ENCODE measurements at regions not wholly inside any gene's neighbourhood (a gene's known extent, or its start where the extent isn't known, plus 50 kb on each side); places are given as distances from the start of the nearest gene placed in this dataset.

- Histone ChIP-seq H3K4me1 (ENCODE audit: control insufficient read depth, insufficient read depth, low read length) (no peaks in the 10 kb centered on the region), H3K36me3 (ENCODE audit: control insufficient read depth, insufficient read depth, low read length) (no peaks in the 10 kb centered on the region), H3K9me3 (replicated peaks; ENCODE audit: control insufficient read depth, low read depth, low read length) (no peaks in the 10 kb centered on the region), H3K27ac (ENCODE audit: low read length) (no peak overlapping the region), H3K4me3 (ENCODE audit: low read length) (no peak overlapping the region), H3K27me3 (ENCODE audit: control insufficient read depth, insufficient read depth, low read length) (no peaks in the 10 kb centered on the region)
- WGBS (ENCODE audit: insufficient coverage) = 33% methylated on average over 1 of the region's 5 CpGs
- DNase-seq = peak; percentile 70
These were observed 995.2 kb upstream of the CDH2 start for GRCh38 chr18:29171892-29172755.

- no peak overlapping the region for H3K4me3 ChIP-seq (ENCODE audit: low read length)
- no peaks in the 10 kb centered on the region for H3K27me3 ChIP-seq (ENCODE audit: control insufficient read depth, insufficient read depth, low read length)
- H3K9me3 ChIP-seq (replicated peaks; ENCODE audit: control insufficient read depth, low read depth, low read length) = no peaks in the 10 kb centered on the region
- DNase-seq = no peak
- no peaks in the 10 kb centered on the region for H3K36me3 ChIP-seq (ENCODE audit: control insufficient read depth, insufficient read depth, low read length)
- H3K4me1 ChIP-seq (ENCODE audit: control insufficient read depth, insufficient read depth, low read length) = no peaks in the 10 kb centered on the region
- no peak overlapping the region for H3K27ac ChIP-seq (ENCODE audit: low read length)
These were observed 992.7 kb upstream of the CDH2 start for GRCh38 chr18:29169599-29169998.

GRCh38 chr18:29164993-29165599, 988.2 kb upstream of the CDH2 start:
- WGBS (ENCODE audit: insufficient coverage) = no CpG with 5 or more reads among the region's 3 CpGs
- Histone ChIP-seq H3K36me3 (ENCODE audit: control insufficient read depth, insufficient read depth, low read length) (no peaks in the 10 kb centered on the region), H3K9me3 (replicated peaks; ENCODE audit: control insufficient read depth, low read depth, low read length) (no peaks in the 10 kb centered on the region), H3K4me1 (ENCODE audit: control insufficient read depth, insufficient read depth, low read length) (no peaks in the 10 kb centered on the region), H3K27me3 (ENCODE audit: control insufficient read depth, insufficient read depth, low read length) (no peaks in the 10 kb centered on the region), H3K4me3 (ENCODE audit: low read length) (no peak overlapping the region), H3K27ac (ENCODE audit: low read length) (no peak overlapping the region)
- peak; percentile 43 for DNase-seq

GRCh38 chr18:29164020-29164706, 987.2 kb upstream of the CDH2 start:
- H3K27ac ChIP-seq (ENCODE audit: low read length) = no peak overlapping the region
- H3K9me3 ChIP-seq (replicated peaks; ENCODE audit: control insufficient read depth, low read depth, low read length) = no peaks in the 10 kb centered on the region
- H3K4me1 ChIP-seq (ENCODE audit: control insufficient read depth, insufficient read depth, low read length) = no peaks in the 10 kb centered on the region
- WGBS (ENCODE audit: insufficient coverage) = no CpG with 5 or more reads among the region's 1 CpG
- no peaks in the 10 kb centered on the region for H3K27me3 ChIP-seq (ENCODE audit: control insufficient read depth, insufficient read depth, low read length)
- no peak overlapping the region for H3K4me3 ChIP-seq (ENCODE audit: low read length)
- no peaks in the 10 kb centered on the region for H3K36me3 ChIP-seq (ENCODE audit: control insufficient read depth, insufficient read depth, low read length)
- peak; percentile 49 for DNase-seq

GRCh38 chr18:29163596-29163995, 986.7 kb upstream of the CDH2 start:
- DNase-seq = no peak
- H3K4me1 ChIP-seq (ENCODE audit: control insufficient read depth, insufficient read depth, low read length) = no peaks in the 10 kb centered on the region
- no peaks in the 10 kb centered on the region for H3K9me3 ChIP-seq (replicated peaks; ENCODE audit: control insufficient read depth, low read depth, low read length)
- no peaks in the 10 kb centered on the region for H3K27me3 ChIP-seq (ENCODE audit: control insufficient read depth, insufficient read depth, low read length)
- H3K36me3 ChIP-seq (ENCODE audit: control insufficient read depth, insufficient read depth, low read length) = no peaks in the 10 kb centered on the region
- H3K4me3 ChIP-seq (ENCODE audit: low read length) = no peak overlapping the region
- no peak overlapping the region for H3K27ac ChIP-seq (ENCODE audit: low read length)

GRCh38 chr18:29161429-29161828, 984.5 kb upstream of the CDH2 start:
- H3K27me3 ChIP-seq (ENCODE audit: control insufficient read depth, insufficient read depth, low read length) = no peaks in the 10 kb centered on the region
- no peaks in the 10 kb centered on the region for H3K36me3 ChIP-seq (ENCODE audit: control insufficient read depth, insufficient read depth, low read length)
- no peaks in the 10 kb centered on the region for H3K9me3 ChIP-seq (replicated peaks; ENCODE audit: control insufficient read depth, low read depth, low read length)
- no peak overlapping the region for H3K4me3 ChIP-seq (ENCODE audit: low read length)
- no peak overlapping the region for H3K27ac ChIP-seq (ENCODE audit: low read length)
- DNase-seq = no peak
- H3K4me1 ChIP-seq (ENCODE audit: control insufficient read depth, insufficient read depth, low read length) = no peaks in the 10 kb centered on the region

GRCh38 chr18:29160170-29160569, 983.2 kb upstream of the CDH2 start:
- no peaks in the 10 kb centered on the region for H3K9me3 ChIP-seq (replicated peaks; ENCODE audit: control insufficient read depth, low read depth, low read length)
- no peaks in the 10 kb centered on the region for H3K36me3 ChIP-seq (ENCODE audit: control insufficient read depth, insufficient read depth, low read length)
- no peaks in the 10 kb centered on the region for H3K27me3 ChIP-seq (ENCODE audit: control insufficient read depth, insufficient read depth, low read length)
- no peaks in the 10 kb centered on the region for H3K4me1 ChIP-seq (ENCODE audit: control insufficient read depth, insufficient read depth, low read length)
- no peak overlapping the region for H3K27ac ChIP-seq (ENCODE audit: low read length)
- H3K4me3 ChIP-seq (ENCODE audit: low read length) = no peak overlapping the region
- no CpG with 5 or more reads among the region's 2 CpGs for WGBS (ENCODE audit: insufficient coverage)
- DNase-seq = no peak

GRCh38 chr18:29157905-29158304, 981.0 kb upstream of the CDH2 start:
- H3K27me3 ChIP-seq (ENCODE audit: control insufficient read depth, insufficient read depth, low read length) = no peaks in the 10 kb centered on the region
- DNase-seq = no peak

GRCh38 chr18:29157057-29157780, 980.3 kb upstream of the CDH2 start:
- Histone ChIP-seq H3K27ac (ENCODE audit: low read length) (no peak overlapping the region), H3K9me3 (replicated peaks; ENCODE audit: control insufficient read depth, low read depth, low read length) (no peaks in the 10 kb centered on the region), H3K27me3 (ENCODE audit: control insufficient read depth, insufficient read depth, low read length) (no peaks in the 10 kb centered on the region), H3K4me3 (ENCODE audit: low read length) (no peak overlapping the region), H3K36me3 (ENCODE audit: control insufficient read depth, insufficient read depth, low read length) (no peaks in the 10 kb centered on the region), H3K4me1 (ENCODE audit: control insufficient read depth, insufficient read depth, low read length) (no peaks in the 10 kb centered on the region)
- WGBS (ENCODE audit: insufficient coverage) = 100% methylated on average over 1 of the region's 3 CpGs
- DNase-seq = no peak

More at GRCh38 chr18:29157905-29158304, 981.0 kb upstream of the CDH2 start:
- no CpG with 5 or more reads among the region's 4 CpGs for WGBS (ENCODE audit: insufficient coverage)
- H3K36me3 ChIP-seq (ENCODE audit: control insufficient read depth, insufficient read depth, low read length) = no peaks in the 10 kb centered on the region
- H3K27ac ChIP-seq (ENCODE audit: low read length) = no peak overlapping the region
- H3K4me1 ChIP-seq (ENCODE audit: control insufficient read depth, insufficient read depth, low read length) = no peaks in the 10 kb centered on the region
- no peaks in the 10 kb centered on the region for H3K9me3 ChIP-seq (replicated peaks; ENCODE audit: control insufficient read depth, low read depth, low read length)
- no peak overlapping the region for H3K4me3 ChIP-seq (ENCODE audit: low read length)

- H3K9me3 ChIP-seq (replicated peaks; ENCODE audit: control insufficient read depth, low read depth, low read length) = no peaks in the 10 kb centered on the region
- H3K27me3 ChIP-seq (ENCODE audit: control insufficient read depth, insufficient read depth, low read length) = no peaks in the 10 kb centered on the region
- no peak overlapping the region for H3K4me3 ChIP-seq (ENCODE audit: low read length)
- no peaks in the 10 kb centered on the region for H3K4me1 ChIP-seq (ENCODE audit: control insufficient read depth, insufficient read depth, low read length)
- no peak for DNase-seq
- H3K36me3 ChIP-seq (ENCODE audit: control insufficient read depth, insufficient read depth, low read length) = no peaks in the 10 kb centered on the region
- WGBS (ENCODE audit: insufficient coverage) = no CpG with 5 or more reads among the region's 4 CpGs
- H3K27ac ChIP-seq (ENCODE audit: low read length) = no peak overlapping the region
These were observed 979.6 kb upstream of the CDH2 start for GRCh38 chr18:29156531-29156930.

All from muscle of leg (tissue), 3 donors.